ENCODE measurements at regions not wholly inside any gene's neighbourhood (a gene's known extent, or its start where the extent isn't known, plus 50 kb on each side); places are given as distances from the start of the nearest gene placed in this dataset.
A peak's percentile ranks its signal among the peaks of the same experiment; 100 is the strongest.
"Not testable (repeated sequence)": the region's sequence is repeated elsewhere in the genome, so short reads cannot be mapped to it uniquely, and the experiment has no call there.

GRCh38 chr7:136123352-136123751 is 146.2 kb upstream of the MTPN start:
- TF ChIP-seq POLR2A (IDR thresholded peaks at IDR 0.05; ENCODE audit: extremely low read depth, insufficient read length) (no peak), CTCF (IDR thresholded peaks at IDR 0.05; ENCODE audit: low read depth, low read length) (no peak), MYC (IDR thresholded peaks at IDR 0.05; ENCODE audit: low read depth, low read length) (no peak)
- TF ChIP-seq, protein P1, sequence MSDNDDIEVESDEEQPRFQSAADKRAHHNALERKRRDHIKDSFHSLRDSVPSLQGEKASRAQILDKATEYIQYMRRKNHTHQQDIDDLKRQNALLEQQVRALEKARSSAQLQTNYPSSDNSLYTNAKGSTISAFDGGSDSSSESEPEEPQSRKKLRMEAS (IDR thresholded peaks at IDR 0.05; ENCODE audit: low read depth, low read length) = no peak
- no peak overlapping the region for H3K4me3 ChIP-seq (ENCODE audit: low read depth, low read length)
- DNase-seq (ENCODE audit: low read depth) = no peak

DNA sequence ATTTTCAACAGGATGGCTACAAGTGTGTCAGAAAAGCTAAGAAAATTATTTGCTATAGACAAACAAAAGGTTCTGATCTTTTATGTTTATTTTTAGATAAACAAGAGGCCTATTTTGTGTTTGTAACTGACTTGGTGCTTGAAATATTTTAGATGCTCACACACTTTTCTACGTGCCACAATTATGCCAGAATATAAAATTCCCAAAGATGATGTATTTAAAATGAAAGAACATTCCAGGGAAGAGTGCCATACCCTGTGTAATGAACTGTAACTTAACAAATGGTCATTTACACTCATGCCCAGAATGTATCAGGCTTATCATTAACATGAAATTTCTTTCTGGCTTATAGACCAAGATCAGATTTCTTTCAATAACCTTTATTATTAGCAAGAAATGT is 144.9 kb upstream of the MTPN start:
- H3K4me3 ChIP-seq (ENCODE audit: low read depth, low read length) = no peak overlapping the region
- no peak for DNase-seq (ENCODE audit: low read depth)
- TF ChIP-seq CTCF (IDR thresholded peaks at IDR 0.05; ENCODE audit: low read depth, low read length) (no peak), POLR2A (IDR thresholded peaks at IDR 0.05; ENCODE audit: extremely low read depth, insufficient read length) (no peak), MYC (IDR thresholded peaks at IDR 0.05; ENCODE audit: low read depth, low read length) (no peak)
- TF ChIP-seq, protein P1 (IDR thresholded peaks at IDR 0.05; ENCODE audit: low read depth, low read length) = no peak

DNA sequence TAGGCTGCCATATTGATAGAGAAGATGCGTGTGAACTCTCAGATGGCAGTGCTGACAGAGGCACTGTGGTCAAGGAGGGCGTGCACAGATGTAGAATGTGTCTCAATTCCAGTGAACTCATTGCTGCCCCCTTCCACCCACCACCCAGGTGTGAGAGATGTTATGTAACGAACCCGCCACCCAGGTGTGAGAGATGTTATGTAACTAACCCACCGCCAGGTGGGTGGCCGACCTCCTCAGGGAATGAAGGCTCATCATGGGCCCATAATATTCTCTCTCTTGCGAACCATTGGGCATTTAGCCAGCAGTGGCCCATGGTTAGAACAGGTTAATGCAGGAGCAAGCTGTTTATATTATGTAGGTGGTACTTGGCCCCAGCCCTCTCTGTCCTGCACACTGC is 140.4 kb upstream of the MTPN start:
- DNase-seq (ENCODE audit: low read depth) = no peak
- no peak overlapping the region for H3K4me3 ChIP-seq (ENCODE audit: low read depth, low read length)
- no peak for TF ChIP-seq POLR2A (IDR thresholded peaks at IDR 0.05; ENCODE audit: extremely low read depth, insufficient read length)

DNA sequence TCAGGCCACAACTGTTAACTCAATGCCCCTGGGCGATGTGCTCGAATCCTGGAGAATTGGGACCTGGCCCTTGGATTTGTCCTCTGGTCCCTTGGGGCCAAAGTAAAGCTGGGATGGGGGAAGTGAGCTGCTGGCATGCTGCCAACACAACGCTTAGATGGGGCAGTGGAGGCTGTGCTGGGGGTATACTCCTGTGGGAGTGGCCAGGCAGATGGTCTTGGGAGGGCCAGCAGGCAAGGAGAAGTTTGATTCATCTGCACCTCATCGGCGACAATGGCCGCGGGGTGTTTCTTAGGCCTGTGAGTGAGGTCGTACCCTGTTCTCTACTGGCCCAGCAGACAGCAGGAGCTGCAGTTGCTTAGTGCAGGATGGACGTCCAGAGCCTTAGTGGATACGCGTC is 139.0 kb upstream of the MTPN start:
- peak; percentile 9 for DNase-seq (ENCODE audit: low read depth)
- no peak overlapping the region for H3K4me3 ChIP-seq (ENCODE audit: low read depth, low read length)
- no peak for TF ChIP-seq POLR2A (IDR thresholded peaks at IDR 0.05; ENCODE audit: extremely low read depth, insufficient read length)
- no peak for TF ChIP-seq CTCF (IDR thresholded peaks at IDR 0.05; ENCODE audit: low read depth, low read length)
- TF ChIP-seq MYC (IDR thresholded peaks at IDR 0.05; ENCODE audit: low read depth, low read length) = no peak
- TF ChIP-seq, protein P1 (IDR thresholded peaks at IDR 0.05; ENCODE audit: low read depth, low read length) = no peak

DNA sequence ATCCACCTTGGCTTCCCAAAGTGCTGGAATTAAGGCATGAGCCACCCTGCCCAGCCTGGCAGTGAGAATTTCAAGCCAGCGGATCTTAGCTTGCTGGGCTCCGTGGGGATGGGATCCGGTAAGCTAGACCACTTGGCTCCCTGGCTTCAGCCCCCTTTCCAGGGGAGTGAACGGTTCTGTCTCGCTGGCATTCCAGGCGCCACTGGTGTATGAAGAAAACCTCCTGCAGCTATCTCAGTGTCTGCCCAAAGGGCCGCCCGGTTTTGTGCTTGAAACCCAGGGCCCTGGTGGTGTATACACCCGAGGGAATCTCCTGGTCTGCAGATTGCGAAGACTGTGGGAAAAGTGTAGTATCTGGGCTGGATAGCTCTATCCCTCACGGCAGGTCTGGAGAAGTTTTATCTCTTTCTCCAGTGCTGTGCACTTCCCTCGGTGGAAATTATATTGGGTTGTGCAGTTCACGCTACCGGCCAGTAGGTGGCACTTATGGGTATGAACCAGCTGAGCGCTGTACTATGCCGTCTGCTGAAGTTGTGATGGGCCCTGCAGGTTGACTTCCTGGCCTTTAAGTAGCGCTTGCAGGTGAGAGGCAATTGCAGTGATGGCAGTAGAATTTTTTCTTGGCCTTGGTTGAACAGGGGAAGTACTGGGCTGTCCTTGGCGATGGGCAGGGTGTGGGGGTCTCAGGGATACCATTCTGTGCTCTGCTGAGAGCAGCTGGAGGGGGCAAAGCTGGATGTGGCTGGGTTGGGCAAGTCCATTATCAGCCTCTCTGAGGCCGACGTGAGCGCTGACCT is 138.0 kb upstream of the MTPN start:
- TF ChIP-seq, protein P1 (IDR thresholded peaks at IDR 0.05; ENCODE audit: low read depth, low read length) = no peak
- TF ChIP-seq CTCF (IDR thresholded peaks at IDR 0.05; ENCODE audit: low read depth, low read length) = peak; percentile 80
- TF ChIP-seq POLR2A (IDR thresholded peaks at IDR 0.05; ENCODE audit: extremely low read depth, insufficient read length) = no peak
- peak; percentile 70 for DNase-seq (ENCODE audit: low read depth)
- no peak overlapping the region for H3K4me3 ChIP-seq (ENCODE audit: low read depth, low read length)

DNA sequence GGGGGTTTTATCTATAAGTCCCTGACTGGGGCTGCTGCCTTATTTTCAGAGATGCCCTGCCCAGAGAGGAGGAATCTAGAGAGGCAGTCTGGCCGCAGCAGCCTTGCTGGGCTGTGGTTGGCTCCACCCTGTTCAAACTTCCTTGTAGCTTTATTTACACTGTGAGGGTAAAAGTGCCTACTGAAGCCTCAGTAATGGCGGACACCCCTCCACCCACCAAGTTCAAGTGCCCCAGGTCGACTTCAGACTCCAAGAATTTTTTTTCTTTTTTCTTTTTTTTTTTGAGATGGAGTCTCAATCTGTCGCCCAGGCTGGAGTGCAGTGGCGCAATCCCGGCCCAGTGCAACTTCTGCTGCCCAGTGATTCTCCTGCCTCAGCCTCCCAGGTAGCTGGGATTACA is 137.3 kb upstream of the MTPN start:
- not testable (repeated sequence) for DNase-seq (ENCODE audit: low read depth); H3K4me3 ChIP-seq (ENCODE audit: low read depth, low read length)

DNA sequence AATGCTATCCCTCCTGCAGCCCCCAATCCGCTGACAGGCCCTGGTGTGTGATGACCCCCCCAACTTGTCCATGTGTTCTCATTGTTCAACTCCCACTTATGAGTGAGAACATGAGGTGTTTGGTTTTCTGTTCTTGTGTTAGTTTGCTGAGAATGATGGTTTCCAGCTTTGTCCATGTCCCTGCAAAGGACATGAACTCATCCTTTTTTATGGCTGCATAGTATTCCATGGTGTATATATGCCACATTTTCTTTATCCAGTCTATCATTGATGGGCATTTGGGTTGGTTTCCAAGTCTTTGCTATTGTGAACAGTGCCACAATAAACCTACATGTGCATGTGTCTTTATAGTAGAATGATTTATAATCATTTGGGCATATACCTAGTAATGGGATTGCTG is 131.9 kb upstream of the MTPN start:
- H3K4me3 ChIP-seq (ENCODE audit: low read depth, low read length) = not testable (repeated sequence)

More for the DNA sequence above, 131.9 kb upstream of the MTPN start:
- DNase-seq (ENCODE audit: low read depth) = not testable (repeated sequence)

Data from NB4 (cell line).